Ishikawa (cell line): ENCODE measurements at regions not wholly inside any gene's neighbourhood (a gene's known extent, or its start where the extent isn't known, plus 50 kb on each side); places are given as distances from the start of the nearest gene placed in this dataset.

Source experiments
- CEBPB ChIP-seq: IDR thresholded peaks from 2 replicates; pipeline ENCODE4 v1.6.1; 2012
- CREB1 ChIP-seq: IDR thresholded peaks from 2 replicates; pipeline ENCODE4 v1.6.1; 2012; ENCODE audit warnings: low read depth
- EGR1 ChIP-seq: IDR thresholded peaks from 2 replicates; pipeline ENCODE4 v1.6.1; 2012
- EP300 ChIP-seq: IDR thresholded peaks from 2 replicates; pipeline ENCODE4 v1.6.1; 2012; ENCODE audit warnings: borderline replicate concordance
- FOXM1 ChIP-seq: IDR thresholded peaks from 2 replicates; pipeline ENCODE4 v1.6.1; 2012; ENCODE audit warnings: low read depth, borderline replicate concordance
- NFIC ChIP-seq: IDR thresholded peaks from 2 replicates; pipeline ENCODE4 v1.6.1; 2012
- RAD21 ChIP-seq: IDR thresholded peaks from 2 replicates; pipeline ENCODE4 v1.6.1; 2012; ENCODE audit warnings: low read depth
- TAF1 ChIP-seq: IDR thresholded peaks from 2 replicates; pipeline ENCODE4 v1.6.1; 2012; ENCODE audit warnings: low read depth, mild to moderate bottlenecking
- TCF12 ChIP-seq: IDR thresholded peaks from 2 replicates; pipeline ENCODE4 v1.6.1; 2012; ENCODE audit warnings: low read depth
- TEAD4 ChIP-seq: IDR thresholded peaks from 2 replicates; pipeline ENCODE4 v1.6.1; 2012
- YY1 ChIP-seq: IDR thresholded peaks from 2 replicates; pipeline ENCODE4 v1.6.1; 2012; ENCODE audit warnings: low read depth
- ZBTB7A ChIP-seq: IDR thresholded peaks from 2 replicates; pipeline ENCODE4 v1.6.1; 2012; ENCODE audit warnings: low read depth
- TF ChIP-seq, protein P1 (sequence below): IDR thresholded peaks from 2 replicates; pipeline ENCODE4 v1.6.1; 2012; ENCODE audit warnings: low read depth, mild to moderate bottlenecking
- TF ChIP-seq, protein P2 (sequence below): IDR thresholded peaks from 2 replicates; pipeline ENCODE4 v1.6.1; 2012
- TF ChIP-seq, protein P3 (sequence below): IDR thresholded peaks from 2 replicates; pipeline ENCODE4 v1.6.1; 2012

DNA sequence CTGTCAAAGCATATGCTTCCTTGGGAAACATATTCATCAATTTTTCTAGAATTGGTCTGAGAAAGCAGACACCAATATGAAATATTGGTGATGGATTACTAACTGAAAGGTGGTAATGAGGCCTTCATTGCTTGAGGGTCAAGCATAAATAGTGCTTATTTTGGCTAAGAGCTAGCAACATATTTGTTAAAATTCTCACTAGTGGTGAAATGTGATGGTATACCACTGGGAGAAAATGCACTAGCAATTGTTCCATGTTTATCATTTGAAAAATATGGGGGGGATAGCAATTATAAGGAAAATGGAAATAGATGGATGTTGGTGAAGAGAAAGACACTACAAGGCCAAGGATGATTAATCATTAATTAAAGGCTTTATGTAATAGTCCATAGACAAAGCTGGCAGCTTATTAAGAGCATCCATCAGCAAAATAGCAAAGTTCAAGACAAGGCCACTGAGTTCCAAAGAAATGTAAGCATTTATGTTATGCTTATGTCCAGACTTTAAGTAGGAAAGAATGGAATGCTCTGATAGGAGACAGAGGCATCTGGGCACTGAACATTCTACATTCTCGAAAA is 253.7 kb upstream of the PRDM9 start:
- TF ChIP-seq NFIC (no peak), EGR1 (no peak), YY1 (no peak), TCF12 (no peak), RAD21 (no peak), ZBTB7A (no peak), TAF1 (no peak)

DNA sequence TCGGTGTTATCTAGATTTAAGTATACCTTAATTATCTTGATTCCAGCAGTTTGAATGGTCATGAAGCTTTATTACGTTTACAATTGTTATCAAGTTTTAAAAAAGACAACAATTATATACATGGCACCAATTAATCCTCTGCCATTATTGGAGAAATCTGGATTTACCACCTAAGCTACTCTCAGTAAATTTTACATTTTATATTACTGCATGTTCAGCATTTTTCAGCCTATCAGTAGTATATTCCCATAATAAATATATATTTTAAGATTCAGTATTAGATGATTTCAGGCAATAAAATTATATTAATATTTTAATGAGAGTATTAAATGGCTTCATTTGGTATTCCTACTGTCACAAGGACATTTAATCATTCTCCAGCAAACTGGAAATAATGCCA is 264.5 kb upstream of the PRDM9 start:
- TF ChIP-seq ZBTB7A (no peak), FOXM1 (no peak)
- TF ChIP-seq, protein P1, sequence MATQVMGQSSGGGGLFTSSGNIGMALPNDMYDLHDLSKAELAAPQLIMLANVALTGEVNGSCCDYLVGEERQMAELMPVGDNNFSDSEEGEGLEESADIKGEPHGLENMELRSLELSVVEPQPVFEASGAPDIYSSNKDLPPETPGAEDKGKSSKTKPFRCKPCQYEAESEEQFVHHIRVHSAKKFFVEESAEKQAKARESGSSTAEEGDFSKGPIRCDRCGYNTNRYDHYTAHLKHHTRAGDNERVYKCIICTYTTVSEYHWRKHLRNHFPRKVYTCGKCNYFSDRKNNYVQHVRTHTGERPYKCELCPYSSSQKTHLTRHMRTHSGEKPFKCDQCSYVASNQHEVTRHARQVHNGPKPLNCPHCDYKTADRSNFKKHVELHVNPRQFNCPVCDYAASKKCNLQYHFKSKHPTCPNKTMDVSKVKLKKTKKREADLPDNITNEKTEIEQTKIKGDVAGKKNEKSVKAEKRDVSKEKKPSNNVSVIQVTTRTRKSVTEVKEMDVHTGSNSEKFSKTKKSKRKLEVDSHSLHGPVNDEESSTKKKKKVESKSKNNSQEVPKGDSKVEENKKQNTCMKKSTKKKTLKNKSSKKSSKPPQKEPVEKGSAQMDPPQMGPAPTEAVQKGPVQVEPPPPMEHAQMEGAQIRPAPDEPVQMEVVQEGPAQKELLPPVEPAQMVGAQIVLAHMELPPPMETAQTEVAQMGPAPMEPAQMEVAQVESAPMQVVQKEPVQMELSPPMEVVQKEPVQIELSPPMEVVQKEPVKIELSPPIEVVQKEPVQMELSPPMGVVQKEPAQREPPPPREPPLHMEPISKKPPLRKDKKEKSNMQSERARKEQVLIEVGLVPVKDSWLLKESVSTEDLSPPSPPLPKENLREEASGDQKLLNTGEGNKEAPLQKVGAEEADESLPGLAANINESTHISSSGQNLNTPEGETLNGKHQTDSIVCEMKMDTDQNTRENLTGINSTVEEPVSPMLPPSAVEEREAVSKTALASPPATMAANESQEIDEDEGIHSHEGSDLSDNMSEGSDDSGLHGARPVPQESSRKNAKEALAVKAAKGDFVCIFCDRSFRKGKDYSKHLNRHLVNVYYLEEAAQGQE, result no peak

DNA sequence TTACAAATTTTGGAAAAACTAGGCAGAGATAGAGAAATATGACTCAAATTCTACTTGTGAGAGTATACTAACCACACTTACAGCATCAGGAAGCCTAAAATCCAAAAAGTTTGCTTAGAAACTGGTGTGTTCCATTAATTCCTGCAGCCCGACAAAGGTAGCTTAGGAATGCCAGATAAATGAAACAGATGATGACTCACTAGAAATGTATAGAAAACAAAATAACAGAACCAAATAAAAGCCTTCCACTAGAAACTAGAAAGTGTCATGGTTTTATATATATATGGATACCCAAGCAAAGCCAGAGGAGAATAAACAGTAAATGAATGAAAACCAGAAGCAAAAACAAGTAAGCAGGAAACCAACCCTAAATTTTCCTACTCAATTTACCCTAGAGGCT is 272.2 kb upstream of the PRDM9 start:
- TF ChIP-seq, protein P2, sequence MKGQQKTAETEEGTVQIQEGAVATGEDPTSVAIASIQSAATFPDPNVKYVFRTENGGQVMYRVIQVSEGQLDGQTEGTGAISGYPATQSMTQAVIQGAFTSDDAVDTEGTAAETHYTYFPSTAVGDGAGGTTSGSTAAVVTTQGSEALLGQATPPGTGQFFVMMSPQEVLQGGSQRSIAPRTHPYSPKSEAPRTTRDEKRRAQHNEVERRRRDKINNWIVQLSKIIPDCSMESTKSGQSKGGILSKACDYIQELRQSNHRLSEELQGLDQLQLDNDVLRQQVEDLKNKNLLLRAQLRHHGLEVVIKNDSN, result no peak
- TF ChIP-seq YY1, result no peak
- TF ChIP-seq, protein P3, sequence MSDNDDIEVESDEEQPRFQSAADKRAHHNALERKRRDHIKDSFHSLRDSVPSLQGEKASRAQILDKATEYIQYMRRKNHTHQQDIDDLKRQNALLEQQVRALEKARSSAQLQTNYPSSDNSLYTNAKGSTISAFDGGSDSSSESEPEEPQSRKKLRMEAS, result no peak
- no peak for TF ChIP-seq CREB1
- TF ChIP-seq, protein P1, result no peak
- TF ChIP-seq EP300, result no peak
- no peak for TF ChIP-seq ZBTB7A
- no peak for TF ChIP-seq TAF1

DNA sequence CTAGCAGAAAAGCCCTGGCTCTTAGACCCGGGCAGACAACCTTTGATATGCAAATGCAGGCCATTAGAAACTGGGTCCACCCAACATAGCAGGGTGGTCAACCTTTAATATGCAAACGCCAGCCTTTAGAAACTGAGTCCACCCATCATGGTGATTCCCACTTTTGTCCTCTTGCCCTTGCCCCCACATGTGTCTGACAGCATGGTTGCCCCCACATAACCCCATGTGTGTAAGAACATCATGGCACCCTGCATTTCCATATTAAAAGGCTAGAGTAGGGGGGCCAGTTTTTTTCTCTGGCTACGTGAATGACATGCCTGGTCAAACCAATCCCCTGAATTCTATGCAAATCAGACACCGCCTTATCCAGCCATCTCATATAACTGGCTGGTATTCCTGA is 273.2 kb upstream of the PRDM9 start:
- TF ChIP-seq TEAD4 (no peak), EGR1 (no peak), NFIC (no peak), ZBTB7A (no peak), CEBPB (no peak), YY1 (no peak), FOXM1 (no peak), TCF12 (no peak), CREB1 (no peak), EP300 (no peak)
- TF ChIP-seq, protein P1, result no peak
- TF ChIP-seq, protein P2, result no peak
- TF ChIP-seq, protein P3, result no peak

DNA sequence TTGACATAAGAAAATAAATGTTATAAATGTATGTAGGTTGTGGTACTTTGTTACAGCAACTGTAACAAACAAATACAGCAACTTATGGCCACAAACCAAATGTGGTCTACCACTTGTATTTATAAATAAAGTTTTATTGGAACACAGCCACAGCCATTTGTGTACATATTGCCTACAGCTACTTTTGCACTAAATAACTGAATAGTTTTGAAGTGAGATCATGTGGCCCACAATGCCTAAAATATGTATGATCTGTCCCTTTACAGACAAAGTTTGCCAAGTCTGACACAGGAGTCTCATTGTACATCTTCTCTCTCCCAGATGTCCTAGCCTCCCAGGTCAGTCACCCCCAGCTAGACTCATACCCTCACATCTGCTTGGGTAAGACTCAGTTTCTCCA is 283.6 kb upstream of the PRDM9 start:
- no peak for TF ChIP-seq TEAD4
- TF ChIP-seq CREB1, result no peak
- no peak for TF ChIP-seq FOXM1
- TF ChIP-seq ZBTB7A, result no peak
- TF ChIP-seq RAD21, result no peak
- TF ChIP-seq, protein P2, result no peak
- no peak for TF ChIP-seq YY1
- TF ChIP-seq, protein P3, result no peak
- no peak for TF ChIP-seq EGR1
- TF ChIP-seq NFIC, result no peak
- TF ChIP-seq, protein P1, result no peak
- no peak for TF ChIP-seq TAF1
- no peak for TF ChIP-seq TCF12
- TF ChIP-seq CEBPB, result no peak
- TF ChIP-seq EP300, result no peak
